IMR-90 (cell line): ENCODE measurements at regions not wholly inside any gene's neighbourhood (a gene's known extent, or its start where the extent isn't known, plus 50 kb on each side); places are given as distances from the start of the nearest gene placed in this dataset.

Experiments
- ATAC-seq: fragments of 200-7000 bp; cut with Tn5 transposase; 2 replicates; pipeline ENCODE4 v1.9.1; 2020; ENCODE audit warnings: low read depth, mild to moderate bottlenecking, moderate library complexity
- BruUV-seq: library from RNA; stranded (reverse); fragments of 400-500 nt; replicated peaks from 2 replicates; lab custom pipeline; 2021; lab: Mats Ljungman, UMichigan
- CTCF ChIA-PET: fragments of 300-600 bp; formaldehyde crosslinking; extraction: SDS; loops from one replicate; lab custom pipeline; 2021; ENCODE audit warnings: antibody characterized with exemption; lab: Yijun Ruan, JAX
- POLR2A ChIA-PET: fragments of 300-600 bp; sonication (Branson Sonifier 250); formaldehyde crosslinking; loops from one replicate; lab custom pipeline; 2022; ENCODE audit warnings: antibody characterized with exemption; ENCODE audit not compliant: unreplicated experiment; lab: Charles Lee
- DNase-seq: peaks from one replicate; pipeline ENCODE4 v3.0.0; 2013
- H2AFZ ChIP-seq: replicated peaks from 2 replicates; pipeline ENCODE3; 2013; ENCODE audit warnings: low read length, mild to moderate bottlenecking; ENCODE audit not compliant: poor library complexity
- H2AK5ac ChIP-seq: 2 replicates; pipeline ENCODE4 v1.6.1; 2013; ENCODE audit warnings: low read depth, low read length, inconsistent platforms
- H2AK9ac ChIP-seq: replicated peaks from 2 replicates; pipeline ENCODE3; 2013; ENCODE audit warnings: mild to moderate bottlenecking, low read depth, low read length, moderate library complexity; ENCODE audit not compliant: poor library complexity
- H2BK120ac ChIP-seq: 2 replicates; pipeline ENCODE4 v1.6.1; 2013; ENCODE audit warnings: low read depth, low read length, inconsistent platforms
- H2BK15ac ChIP-seq: 3 replicates; pipeline ENCODE4 v1.6.1; 2013; ENCODE audit warnings: low read depth, low read length, inconsistent platforms
- H2BK20ac ChIP-seq: 2 replicates; pipeline ENCODE4 v1.6.1; 2013; ENCODE audit warnings: low read depth, mild to moderate bottlenecking, inconsistent platforms, low read length, moderate library complexity
- H2BK5ac ChIP-seq: 2 replicates; pipeline ENCODE4 v1.6.1; 2013; ENCODE audit warnings: mild to moderate bottlenecking, low read depth, low read length, inconsistent platforms; ENCODE audit not compliant: poor library complexity, severe bottlenecking
- H3K14ac ChIP-seq: replicated peaks from 2 replicates; pipeline ENCODE4 v1.6.1; 2013; ENCODE audit warnings: low read depth, low read length, inconsistent platforms
- H3K18ac ChIP-seq: 2 replicates; pipeline ENCODE4 v1.6.1; 2013; ENCODE audit warnings: low read depth, low read length, control low read depth
- H3K23ac ChIP-seq: 2 replicates; pipeline ENCODE4 v1.6.1; 2013; ENCODE audit warnings: low read depth, low read length, inconsistent platforms
- H3K27ac ChIP-seq: 2 replicates; pipeline ENCODE4 v1.5.1; 2013; ENCODE audit warnings: mild to moderate bottlenecking, control low read depth, low read length; ENCODE audit not compliant: insufficient read depth
- H3K27me3 ChIP-seq: 2 replicates; pipeline ENCODE4 v1.6.1; 2013; ENCODE audit warnings: low read length; ENCODE audit not compliant: control insufficient read depth, insufficient read depth
- H3K36me3 ChIP-seq: 2 replicates; pipeline ENCODE4 v1.6.1; 2013; ENCODE audit warnings: low read length, mixed read lengths; ENCODE audit not compliant: control insufficient read depth, insufficient read depth
- H3K4ac ChIP-seq: 2 replicates; pipeline ENCODE4 v1.6.1; 2013; ENCODE audit warnings: low read depth, low read length, inconsistent platforms
- H3K4me1 ChIP-seq: 2 replicates; pipeline ENCODE4 v1.6.1; 2013; ENCODE audit warnings: low read length, mixed read lengths; ENCODE audit not compliant: control insufficient read depth, insufficient read depth
- H3K4me2 ChIP-seq: 2 replicates; pipeline ENCODE4 v1.6.1; 2013; ENCODE audit warnings: low read depth, mild to moderate bottlenecking, control low read depth, low read length, moderate library complexity
- H3K4me3 ChIP-seq: 2 replicates; pipeline ENCODE4 v1.5.1; 2013; ENCODE audit warnings: low read depth, mild to moderate bottlenecking, control low read depth, low read length, moderate library complexity; ENCODE audit not compliant: insufficient read depth
- H3K56ac ChIP-seq: 2 replicates; pipeline ENCODE4 v1.6.1; 2013; ENCODE audit warnings: low read length, inconsistent platforms; ENCODE audit not compliant: insufficient read depth; ENCODE audit errors: extremely low read depth
- H3K79me1 ChIP-seq, 2 experiments: 2 replicates each; pipeline ENCODE4 v1.6.1; 2013; ENCODE audit warnings: low read length in 2 of 2, inconsistent platforms in 1 of 2, low read depth in 1 of 2
- H3K9ac ChIP-seq: 2 replicates; pipeline ENCODE4 v1.6.1; 2013; ENCODE audit warnings: low read depth, low read length, control low read depth
- H3K9me1 ChIP-seq: 2 replicates; pipeline ENCODE4 v1.6.1; 2013; ENCODE audit warnings: low read length, inconsistent platforms; ENCODE audit not compliant: insufficient read depth
- H3K9me3 ChIP-seq: 2 replicates; pipeline ENCODE4 v1.6.1; 2013; ENCODE audit warnings: low read length; ENCODE audit not compliant: control insufficient read depth, insufficient read depth
- H4K20me1 ChIP-seq: 2 replicates; pipeline ENCODE4 v1.6.1; 2013; ENCODE audit warnings: low read length, inconsistent platforms; ENCODE audit not compliant: insufficient read depth
- H4K5ac ChIP-seq: 2 replicates; pipeline ENCODE4 v1.6.1; 2013; ENCODE audit warnings: mild to moderate bottlenecking, low read depth, low read length, control low read depth
- H4K8ac ChIP-seq, 2 experiments: 2 replicates each; pipeline ENCODE4 v1.6.1; 2013; ENCODE audit warnings: low read depth in 2 of 2, low read length in 2 of 2, control low read depth in 1 of 2, inconsistent platforms in 1 of 2
- H4K91ac ChIP-seq: 2 replicates; pipeline ENCODE4 v1.6.1; 2013; ENCODE audit warnings: low read depth, low read length, inconsistent platforms; ENCODE audit not compliant: insufficient read depth
- BHLHE40 ChIP-seq: fragments of 150-350 bp; IDR thresholded peaks from 2 replicates; pipeline ENCODE4 v1.6.1; 2016; ENCODE audit warnings: mild to moderate bottlenecking, low read depth, low read length
- CHD1 ChIP-seq: IDR thresholded peaks from 2 replicates; pipeline ENCODE4 v1.6.1; 2012; ENCODE audit warnings: low read depth, low read length, improper control_type of control experiment
- CTCF ChIP-seq: conservative IDR thresholded peaks from 2 replicates; pipeline ENCODE4 v1.5.1; 2012; ENCODE audit warnings: mild to moderate bottlenecking, low read depth, low read length, improper control_type of control experiment
- ELK1 ChIP-seq: fragments of 150-350 bp; IDR thresholded peaks from 2 replicates; pipeline ENCODE4 v1.6.1; 2016; ENCODE audit warnings: low read depth, mild to moderate bottlenecking, low read length, moderate library complexity, borderline replicate concordance
- FOS ChIP-seq: fragments of 150-350 bp; IDR thresholded peaks from 2 replicates; pipeline ENCODE4 v1.6.1; 2016; ENCODE audit warnings: low read depth, low read length
- MAFK ChIP-seq: IDR thresholded peaks from 2 replicates; pipeline ENCODE4 v1.6.1; 2012; ENCODE audit warnings: low read depth, low read length, improper control_type of control experiment
- MXI1 ChIP-seq: IDR thresholded peaks from 2 replicates; pipeline ENCODE4 v1.6.1; 2012; ENCODE audit warnings: low read depth, mild to moderate bottlenecking, low read length, moderate library complexity, borderline replicate concordance
- NFE2L2 ChIP-seq: fragments of 150-350 bp; IDR thresholded peaks from 2 replicates; pipeline ENCODE4 v1.6.1; 2016; ENCODE audit warnings: low read depth, mild to moderate bottlenecking, low read length
- POLR2A ChIP-seq: IDR thresholded peaks from 2 replicates; pipeline ENCODE4 v1.6.1; 2012; ENCODE audit warnings: mild to moderate bottlenecking, low read depth, low read length
- RAD21 ChIP-seq: IDR thresholded peaks from 2 replicates; pipeline ENCODE4 v1.6.1; 2012; ENCODE audit warnings: low read length, improper control_type of control experiment
- RCOR1 ChIP-seq: IDR thresholded peaks from 2 replicates; pipeline ENCODE4 v1.6.1; 2012; ENCODE audit warnings: mild to moderate bottlenecking, low read length, improper control_type of control experiment; ENCODE audit not compliant: insufficient replicate concordance
- SMC3 ChIP-seq: fragments of 150-350 bp; IDR thresholded peaks from 2 replicates; pipeline ENCODE4 v1.6.1; 2016; ENCODE audit warnings: low read depth, mild to moderate bottlenecking, antibody characterized with exemption, low read length, moderate library complexity
- USF2 ChIP-seq: fragments of 150-350 bp; IDR thresholded peaks from 2 replicates; pipeline ENCODE4 v1.6.1; 2017; ENCODE audit warnings: mild to moderate bottlenecking, antibody characterized with exemption, low read length, low read depth
- WGBS, 2 experiments: methylation state at CpG; one replicate each; pipeline versions ENCODE4 v1.1.5 to v1.1.7; 2013; ENCODE audit warnings: missing lambda C conversion rate in 2 of 2; ENCODE audit not compliant: insufficient read length in 1 of 2; ENCODE audit errors: extremely low coverage in 2 of 2; 5-methylcytosine and 5-hydroxymethylcytosine counted together
- dilution Hi-C: fragments of 300-500 bp; cut with HindIII; formaldehyde crosslinking; loops from one replicate; pipeline ENCODE4 v1.14.3; 2018; ENCODE audit warnings: low sequenced_read_pairs; ENCODE audit not compliant: unreplicated experiment
- in situ Hi-C: fragments of 300-500 bp; cut with MboI; formaldehyde crosslinking; loops from 3 replicates; pipeline ENCODE4 v1.14.3; 2019; ENCODE audit warnings: low sequenced_read_pairs, inconsistent platforms, mixed read lengths
- intact Hi-C: fragments of 100-400 bp; cut with micrococcal nuclease; formaldehyde crosslinking; loops from 2 replicates; pipeline ENCODE4 v1.10.0; 2022

GRCh38 chr9:89674667-89675057 lies 69.8 kb downstream of the GADD45G start:
- Histone ChIP-seq H2AK5ac (no peak overlapping the region), H3K14ac (no peak overlapping the region), H3K18ac (no peak overlapping the region), H2BK20ac (no peak overlapping the region), H4K5ac (no peak overlapping the region), H3K4me1 (no peaks in the 10 kb centered on the region), H3K4ac (no peak overlapping the region), H3K9me1 (no peaks in the 10 kb centered on the region), H3K36me3 (no peaks in the 10 kb centered on the region), H3K9ac (no peak overlapping the region), H3K4me3 (no peak overlapping the region), H2AFZ (no peak overlapping the region), H3K79me1 (no peaks in the 10 kb centered on the region), H3K27me3 (peaks cover 3% of the 10 kb centered on the region; the same call in 1 of the 2 replicates), H2AK9ac (no peak overlapping the region), H3K4me2 (no peak overlapping the region), H4K8ac (no peak overlapping the region), H3K56ac (no peak overlapping the region), H4K91ac (no peak overlapping the region), H3K23ac (no peak overlapping the region), H2BK5ac (no peak overlapping the region), H2BK15ac (no peak overlapping the region), H4K20me1 (no peaks in the 10 kb centered on the region), H3K27ac (no peak overlapping the region), H2BK120ac (no peak overlapping the region), H3K9me3 (no peaks in the 10 kb centered on the region)
- POLR2A ChIA-PET: no interaction called here
- TF ChIP-seq CTCF (no peak), POLR2A (no peak), RAD21 (no peak), ELK1 (no peak), MXI1 (no peak), MAFK (no peak), FOS (no peak), SMC3 (no peak), NFE2L2 (no peak), CHD1 (no peak), USF2 (no peak), RCOR1 (no peak), BHLHE40 (no peak)
- in situ Hi-C loops: no loop called here
- no CpG with 5 or more reads among the region's 4 CpGs for WGBS, 2 experiments
- BruUV-seq: no TSS peak
- ATAC-seq: no peak
- intact Hi-C loops: no loop called here
- DNase-seq: no peak
- CTCF ChIA-PET: no interaction called here
- dilution Hi-C loops: no loop called here
